ENCODE measurements at regions not wholly inside any gene's neighbourhood (a gene's known extent, or its start where the extent isn't known, plus 50 kb on each side); places are given as distances from the start of the nearest gene placed in this dataset.

DNA sequence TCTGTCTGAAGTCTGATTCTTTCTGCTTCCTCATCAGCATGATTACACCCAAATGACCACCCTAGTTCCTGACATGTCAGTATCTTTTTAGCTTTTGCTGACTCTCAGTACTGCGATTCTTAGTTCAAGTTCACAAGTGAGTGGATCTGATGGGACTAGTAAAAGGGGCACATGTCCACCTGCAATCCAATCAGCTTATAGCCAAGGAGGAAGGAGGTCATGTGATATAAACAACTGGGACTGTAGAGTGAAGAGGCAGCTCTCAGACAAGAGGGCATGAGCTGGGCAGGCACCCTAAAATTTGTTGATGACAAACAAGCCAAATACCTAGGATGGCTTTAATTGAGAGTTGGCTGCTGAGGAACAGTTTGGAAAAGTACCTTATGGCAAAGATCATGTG is 68.1 kb upstream of the OTOGL start (continued):
- TF ChIP-seq POU5F1 (IDR thresholded peaks at IDR 0.05; ENCODE audit: low read depth, low read length) (no peak), TAF7 (optimal IDR thresholded peaks at IDR 0.05; ENCODE audit: borderline replicate concordance, low read depth, low read length) (no peak), EZH2 (IDR thresholded peaks at IDR 0.05; ENCODE audit: low read depth, low read length, severe bottlenecking) (no peak)
